IMR-90 (cell line): ENCODE measurements at regions not wholly inside any gene's neighbourhood (a gene's known extent, or its start where the extent isn't known, plus 50 kb on each side); places are given as distances from the start of the nearest gene placed in this dataset.

Experiments used
- ATAC-seq: fragments of 200-7000 bp; cut with Tn5 transposase; 2 replicates; pipeline ENCODE4 v1.9.1; 2020; ENCODE audit warnings: low read depth, mild to moderate bottlenecking, moderate library complexity
- BruUV-seq: library from RNA; stranded (reverse); fragments of 400-500 nt; replicated peaks from 2 replicates; lab custom pipeline; 2021; lab: Mats Ljungman, UMichigan
- CTCF ChIA-PET: fragments of 300-600 bp; formaldehyde crosslinking; extraction: SDS; loops from one replicate; lab custom pipeline; 2021; ENCODE audit warnings: antibody characterized with exemption; lab: Yijun Ruan, JAX
- POLR2A ChIA-PET: fragments of 300-600 bp; sonication (Branson Sonifier 250); formaldehyde crosslinking; loops from one replicate; lab custom pipeline; 2022; ENCODE audit warnings: antibody characterized with exemption; ENCODE audit not compliant: unreplicated experiment; lab: Charles Lee
- DNase-seq: peaks from one replicate; pipeline ENCODE4 v3.0.0; 2013
- H2AFZ ChIP-seq: replicated peaks from 2 replicates; pipeline ENCODE3; 2013; ENCODE audit warnings: low read length, mild to moderate bottlenecking; ENCODE audit not compliant: poor library complexity
- H2AK5ac ChIP-seq: 2 replicates; pipeline ENCODE4 v1.6.1; 2013; ENCODE audit warnings: low read depth, low read length, inconsistent platforms
- H2AK9ac ChIP-seq: replicated peaks from 2 replicates; pipeline ENCODE3; 2013; ENCODE audit warnings: mild to moderate bottlenecking, low read depth, low read length, moderate library complexity; ENCODE audit not compliant: poor library complexity
- H2BK120ac ChIP-seq: 2 replicates; pipeline ENCODE4 v1.6.1; 2013; ENCODE audit warnings: low read depth, low read length, inconsistent platforms
- H2BK15ac ChIP-seq: 3 replicates; pipeline ENCODE4 v1.6.1; 2013; ENCODE audit warnings: low read depth, low read length, inconsistent platforms
- H2BK20ac ChIP-seq: 2 replicates; pipeline ENCODE4 v1.6.1; 2013; ENCODE audit warnings: low read depth, mild to moderate bottlenecking, inconsistent platforms, low read length, moderate library complexity
- H2BK5ac ChIP-seq: 2 replicates; pipeline ENCODE4 v1.6.1; 2013; ENCODE audit warnings: mild to moderate bottlenecking, low read depth, low read length, inconsistent platforms; ENCODE audit not compliant: poor library complexity, severe bottlenecking
- H3K14ac ChIP-seq: replicated peaks from 2 replicates; pipeline ENCODE4 v1.6.1; 2013; ENCODE audit warnings: low read depth, low read length, inconsistent platforms
- H3K18ac ChIP-seq: 2 replicates; pipeline ENCODE4 v1.6.1; 2013; ENCODE audit warnings: low read depth, low read length, control low read depth
- H3K23ac ChIP-seq: 2 replicates; pipeline ENCODE4 v1.6.1; 2013; ENCODE audit warnings: low read depth, low read length, inconsistent platforms
- H3K27ac ChIP-seq: 2 replicates; pipeline ENCODE4 v1.5.1; 2013; ENCODE audit warnings: mild to moderate bottlenecking, control low read depth, low read length; ENCODE audit not compliant: insufficient read depth
- H3K27me3 ChIP-seq: 2 replicates; pipeline ENCODE4 v1.6.1; 2013; ENCODE audit warnings: low read length; ENCODE audit not compliant: control insufficient read depth, insufficient read depth
- H3K36me3 ChIP-seq: 2 replicates; pipeline ENCODE4 v1.6.1; 2013; ENCODE audit warnings: low read length, mixed read lengths; ENCODE audit not compliant: control insufficient read depth, insufficient read depth
- H3K4ac ChIP-seq: 2 replicates; pipeline ENCODE4 v1.6.1; 2013; ENCODE audit warnings: low read depth, low read length, inconsistent platforms
- H3K4me1 ChIP-seq: 2 replicates; pipeline ENCODE4 v1.6.1; 2013; ENCODE audit warnings: low read length, mixed read lengths; ENCODE audit not compliant: control insufficient read depth, insufficient read depth
- H3K4me2 ChIP-seq: 2 replicates; pipeline ENCODE4 v1.6.1; 2013; ENCODE audit warnings: low read depth, mild to moderate bottlenecking, control low read depth, low read length, moderate library complexity
- H3K4me3 ChIP-seq: 2 replicates; pipeline ENCODE4 v1.5.1; 2013; ENCODE audit warnings: low read depth, mild to moderate bottlenecking, control low read depth, low read length, moderate library complexity; ENCODE audit not compliant: insufficient read depth
- H3K56ac ChIP-seq: 2 replicates; pipeline ENCODE4 v1.6.1; 2013; ENCODE audit warnings: low read length, inconsistent platforms; ENCODE audit not compliant: insufficient read depth; ENCODE audit errors: extremely low read depth
- H3K79me1 ChIP-seq, 2 experiments: 2 replicates each; pipeline ENCODE4 v1.6.1; 2013; ENCODE audit warnings: low read length in 2 of 2, inconsistent platforms in 1 of 2, low read depth in 1 of 2
- H3K9ac ChIP-seq: 2 replicates; pipeline ENCODE4 v1.6.1; 2013; ENCODE audit warnings: low read depth, low read length, control low read depth
- H3K9me1 ChIP-seq: 2 replicates; pipeline ENCODE4 v1.6.1; 2013; ENCODE audit warnings: low read length, inconsistent platforms; ENCODE audit not compliant: insufficient read depth
- H3K9me3 ChIP-seq: 2 replicates; pipeline ENCODE4 v1.6.1; 2013; ENCODE audit warnings: low read length; ENCODE audit not compliant: control insufficient read depth, insufficient read depth
- H4K20me1 ChIP-seq: 2 replicates; pipeline ENCODE4 v1.6.1; 2013; ENCODE audit warnings: low read length, inconsistent platforms; ENCODE audit not compliant: insufficient read depth
- H4K5ac ChIP-seq: 2 replicates; pipeline ENCODE4 v1.6.1; 2013; ENCODE audit warnings: mild to moderate bottlenecking, low read depth, low read length, control low read depth
- H4K8ac ChIP-seq, 2 experiments: 2 replicates each; pipeline ENCODE4 v1.6.1; 2013; ENCODE audit warnings: low read depth in 2 of 2, low read length in 2 of 2, control low read depth in 1 of 2, inconsistent platforms in 1 of 2
- H4K91ac ChIP-seq: 2 replicates; pipeline ENCODE4 v1.6.1; 2013; ENCODE audit warnings: low read depth, low read length, inconsistent platforms; ENCODE audit not compliant: insufficient read depth
- BHLHE40 ChIP-seq: fragments of 150-350 bp; IDR thresholded peaks from 2 replicates; pipeline ENCODE4 v1.6.1; 2016; ENCODE audit warnings: mild to moderate bottlenecking, low read depth, low read length
- CEBPB ChIP-seq: IDR thresholded peaks from 2 replicates; pipeline ENCODE4 v1.6.1; 2012; ENCODE audit warnings: low read depth, low read length, improper control_type of control experiment
- CHD1 ChIP-seq: IDR thresholded peaks from 2 replicates; pipeline ENCODE4 v1.6.1; 2012; ENCODE audit warnings: low read depth, low read length, improper control_type of control experiment
- FOS ChIP-seq: fragments of 150-350 bp; IDR thresholded peaks from 2 replicates; pipeline ENCODE4 v1.6.1; 2016; ENCODE audit warnings: low read depth, low read length
- MAFK ChIP-seq: IDR thresholded peaks from 2 replicates; pipeline ENCODE4 v1.6.1; 2012; ENCODE audit warnings: low read depth, low read length, improper control_type of control experiment
- MAZ ChIP-seq: IDR thresholded peaks from 2 replicates; pipeline ENCODE4 v1.6.1; 2012; ENCODE audit warnings: low read depth, mild to moderate bottlenecking, low read length, improper control_type of control experiment, moderate library complexity, borderline replicate concordance
- MXI1 ChIP-seq: IDR thresholded peaks from 2 replicates; pipeline ENCODE4 v1.6.1; 2012; ENCODE audit warnings: low read depth, mild to moderate bottlenecking, low read length, moderate library complexity, borderline replicate concordance
- NFE2L2 ChIP-seq: fragments of 150-350 bp; IDR thresholded peaks from 2 replicates; pipeline ENCODE4 v1.6.1; 2016; ENCODE audit warnings: low read depth, mild to moderate bottlenecking, low read length
- RAD21 ChIP-seq: IDR thresholded peaks from 2 replicates; pipeline ENCODE4 v1.6.1; 2012; ENCODE audit warnings: low read length, improper control_type of control experiment
- RCOR1 ChIP-seq: IDR thresholded peaks from 2 replicates; pipeline ENCODE4 v1.6.1; 2012; ENCODE audit warnings: mild to moderate bottlenecking, low read length, improper control_type of control experiment; ENCODE audit not compliant: insufficient replicate concordance
- RFX5 ChIP-seq: IDR thresholded peaks from 2 replicates; pipeline ENCODE4 v1.8.0; 2012; ENCODE audit warnings: low read depth, mild to moderate bottlenecking, low read length, moderate library complexity
- SMC3 ChIP-seq: fragments of 150-350 bp; IDR thresholded peaks from 2 replicates; pipeline ENCODE4 v1.6.1; 2016; ENCODE audit warnings: low read depth, mild to moderate bottlenecking, antibody characterized with exemption, low read length, moderate library complexity
- WGBS, 2 experiments: methylation state at CpG; one replicate each; pipeline versions ENCODE4 v1.1.5 to v1.1.7; 2013; ENCODE audit warnings: missing lambda C conversion rate in 2 of 2; ENCODE audit not compliant: insufficient read length in 1 of 2; ENCODE audit errors: extremely low coverage in 2 of 2; 5-methylcytosine and 5-hydroxymethylcytosine counted together
- dilution Hi-C: fragments of 300-500 bp; cut with HindIII; formaldehyde crosslinking; loops from one replicate; pipeline ENCODE4 v1.14.3; 2018; ENCODE audit warnings: low sequenced_read_pairs; ENCODE audit not compliant: unreplicated experiment
- in situ Hi-C: fragments of 300-500 bp; cut with MboI; formaldehyde crosslinking; loops from 3 replicates; pipeline ENCODE4 v1.14.3; 2019; ENCODE audit warnings: low sequenced_read_pairs, inconsistent platforms, mixed read lengths
- intact Hi-C: fragments of 100-400 bp; cut with micrococcal nuclease; formaldehyde crosslinking; loops from 2 replicates; pipeline ENCODE4 v1.10.0; 2022
- TF ChIP-seq, protein P1 (sequence below): conservative IDR thresholded peaks from 2 replicates; pipeline ENCODE4 v1.5.1; 2012; ENCODE audit warnings: mild to moderate bottlenecking, low read depth, low read length, improper control_type of control experiment
- TF ChIP-seq, protein P2 (sequence below): fragments of 150-350 bp; IDR thresholded peaks from 2 replicates; pipeline ENCODE4 v1.6.1; 2016; ENCODE audit warnings: low read depth, mild to moderate bottlenecking, low read length, moderate library complexity, borderline replicate concordance
- TF ChIP-seq, protein P3 (sequence below): fragments of 150-350 bp; IDR thresholded peaks from 2 replicates; pipeline ENCODE4 v1.6.1; 2017; ENCODE audit warnings: mild to moderate bottlenecking, antibody characterized with exemption, low read length, low read depth

DNA sequence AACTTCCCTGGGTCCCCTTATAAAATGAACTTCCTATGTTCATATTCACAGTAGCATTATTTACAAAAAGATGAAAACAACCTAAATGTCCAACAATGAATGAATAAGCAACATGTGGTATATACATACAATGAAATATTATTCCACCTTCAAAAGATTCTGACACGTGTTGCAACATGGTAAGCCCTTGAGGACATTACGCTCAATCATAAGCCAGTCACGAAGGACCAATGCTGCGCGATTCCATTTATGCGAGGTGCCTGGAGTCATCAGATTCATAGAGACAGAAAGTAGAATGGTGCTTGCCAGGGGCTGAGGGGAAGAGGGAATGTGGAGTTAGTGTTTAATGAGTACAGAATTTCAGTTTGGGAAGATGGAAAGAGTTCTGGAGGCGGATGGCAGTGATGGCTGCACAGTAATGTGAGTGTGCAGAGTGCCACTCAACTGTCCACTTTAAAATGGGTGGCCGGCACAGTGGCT is 88.8 kb upstream of the ALDH1A3 start:
- H3K56ac ChIP-seq, result no peak overlapping the region
- dilution Hi-C loops, result no loop called here
- ChIA-PET CTCF (no interaction called here), POLR2A (no interaction called here)
- no peak overlapping the region for H3K9ac ChIP-seq
- H3K27ac ChIP-seq, result no peak overlapping the region
- no peak overlapping the region for H2AK9ac ChIP-seq
- DNase-seq, result no peak
- intact Hi-C loops, result no loop called here
- H3K36me3 ChIP-seq, result no peaks in the 10 kb centered on the region
- H3K9me1 ChIP-seq, result peaks cover 5% of the 10 kb centered on the region; the same call in 1 of the 2 replicates
- no peak overlapping the region for H4K8ac ChIP-seq
- peaks cover 9% of the 10 kb centered on the region for H3K27me3 ChIP-seq
- no TSS peak for BruUV-seq
- H2BK20ac ChIP-seq, result no peak overlapping the region
- no peak overlapping the region for H3K14ac ChIP-seq
- ATAC-seq, result no peak
- no peak overlapping the region for H4K91ac ChIP-seq
- no peak overlapping the region for H2BK120ac ChIP-seq
- no peak for TF ChIP-seq NFE2L2
- TF ChIP-seq, protein P1, sequence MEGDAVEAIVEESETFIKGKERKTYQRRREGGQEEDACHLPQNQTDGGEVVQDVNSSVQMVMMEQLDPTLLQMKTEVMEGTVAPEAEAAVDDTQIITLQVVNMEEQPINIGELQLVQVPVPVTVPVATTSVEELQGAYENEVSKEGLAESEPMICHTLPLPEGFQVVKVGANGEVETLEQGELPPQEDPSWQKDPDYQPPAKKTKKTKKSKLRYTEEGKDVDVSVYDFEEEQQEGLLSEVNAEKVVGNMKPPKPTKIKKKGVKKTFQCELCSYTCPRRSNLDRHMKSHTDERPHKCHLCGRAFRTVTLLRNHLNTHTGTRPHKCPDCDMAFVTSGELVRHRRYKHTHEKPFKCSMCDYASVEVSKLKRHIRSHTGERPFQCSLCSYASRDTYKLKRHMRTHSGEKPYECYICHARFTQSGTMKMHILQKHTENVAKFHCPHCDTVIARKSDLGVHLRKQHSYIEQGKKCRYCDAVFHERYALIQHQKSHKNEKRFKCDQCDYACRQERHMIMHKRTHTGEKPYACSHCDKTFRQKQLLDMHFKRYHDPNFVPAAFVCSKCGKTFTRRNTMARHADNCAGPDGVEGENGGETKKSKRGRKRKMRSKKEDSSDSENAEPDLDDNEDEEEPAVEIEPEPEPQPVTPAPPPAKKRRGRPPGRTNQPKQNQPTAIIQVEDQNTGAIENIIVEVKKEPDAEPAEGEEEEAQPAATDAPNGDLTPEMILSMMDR, result no peak
- TF ChIP-seq BHLHE40, result no peak
- TF ChIP-seq MXI1, result no peak
- no peak for TF ChIP-seq RFX5
- no peak for TF ChIP-seq RCOR1
- TF ChIP-seq CEBPB, result no peak
- no peak for TF ChIP-seq CHD1
- TF ChIP-seq MAFK, result no peak
- TF ChIP-seq, protein P2, sequence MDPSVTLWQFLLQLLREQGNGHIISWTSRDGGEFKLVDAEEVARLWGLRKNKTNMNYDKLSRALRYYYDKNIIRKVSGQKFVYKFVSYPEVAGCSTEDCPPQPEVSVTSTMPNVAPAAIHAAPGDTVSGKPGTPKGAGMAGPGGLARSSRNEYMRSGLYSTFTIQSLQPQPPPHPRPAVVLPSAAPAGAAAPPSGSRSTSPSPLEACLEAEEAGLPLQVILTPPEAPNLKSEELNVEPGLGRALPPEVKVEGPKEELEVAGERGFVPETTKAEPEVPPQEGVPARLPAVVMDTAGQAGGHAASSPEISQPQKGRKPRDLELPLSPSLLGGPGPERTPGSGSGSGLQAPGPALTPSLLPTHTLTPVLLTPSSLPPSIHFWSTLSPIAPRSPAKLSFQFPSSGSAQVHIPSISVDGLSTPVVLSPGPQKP, result no peak
- TF ChIP-seq, protein P3, sequence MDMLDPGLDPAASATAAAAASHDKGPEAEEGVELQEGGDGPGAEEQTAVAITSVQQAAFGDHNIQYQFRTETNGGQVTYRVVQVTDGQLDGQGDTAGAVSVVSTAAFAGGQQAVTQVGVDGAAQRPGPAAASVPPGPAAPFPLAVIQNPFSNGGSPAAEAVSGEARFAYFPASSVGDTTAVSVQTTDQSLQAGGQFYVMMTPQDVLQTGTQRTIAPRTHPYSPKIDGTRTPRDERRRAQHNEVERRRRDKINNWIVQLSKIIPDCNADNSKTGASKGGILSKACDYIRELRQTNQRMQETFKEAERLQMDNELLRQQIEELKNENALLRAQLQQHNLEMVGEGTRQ, result no peak
- no peak for TF ChIP-seq MAZ
- no peak for TF ChIP-seq SMC3
- TF ChIP-seq FOS, result no peak
- TF ChIP-seq RAD21, result no peak
- no peak overlapping the region for H4K5ac ChIP-seq
- H3K79me1 ChIP-seq, result no peaks in the 10 kb centered on the region
- no peak overlapping the region for H2BK15ac ChIP-seq
- WGBS, 2 experiments, result 97% methylated on average over 6 of the region's 8 CpGs; no CpG with 5 or more reads in 1 of the 2 experiments
- H3K4me3 ChIP-seq, result no peak overlapping the region
- in situ Hi-C loops, result no loop called here
- H3K4me2 ChIP-seq, result no peak overlapping the region
- H4K20me1 ChIP-seq, result no peaks in the 10 kb centered on the region
- no peak overlapping the region for H3K18ac ChIP-seq
- H3K23ac ChIP-seq, result no peak overlapping the region
- no peak overlapping the region for H3K4ac ChIP-seq
- no peak overlapping the region for H2BK5ac ChIP-seq
- no peak overlapping the region for H2AK5ac ChIP-seq
- no peaks in the 10 kb centered on the region; the same call in 1 of the 2 replicates for H3K9me3 ChIP-seq
- H2AFZ ChIP-seq, result no peak overlapping the region
- H3K4me1 ChIP-seq, result no peaks in the 10 kb centered on the region
